Kidney (tissue), 13 donors: ENCODE measurements at regions not wholly inside any gene's neighbourhood (a gene's known extent, or its start where the extent isn't known, plus 50 kb on each side); places are given as distances from the start of the nearest gene placed in this dataset.

ENCODE experiments used
- DNase-seq, 5 donors: peaks; one replicate each; pipeline ENCODE4 v3.0.0-alpha.2; 2013 to 2020
- FAIRE-seq: peaks from 2 replicates; lab custom pipeline; 2012; peaks lifted over from hg19 to GRCh38; lab: Jason Lieb, UNC
- H3K27ac ChIP-seq, 2 donors: one replicate each; pipeline ENCODE4 v1.7.0; 2013; ENCODE audit warnings: low read depth in 2 of 2, low read length in 2 of 2, inconsistent platforms in 1 of 2
- H3K27me3 ChIP-seq: one replicate; pipeline ENCODE4 v1.7.1; 2013; ENCODE audit warnings: low read length, inconsistent platforms; ENCODE audit not compliant: control insufficient read depth, insufficient read depth
- H3K36me3 ChIP-seq, 3 donors: one replicate each; pipeline versions ENCODE4 v1.7.0 to v1.7.1; 2013; ENCODE audit warnings: low read length in 3 of 3, control low read depth in 1 of 3, inconsistent platforms in 1 of 3; ENCODE audit not compliant: insufficient read depth in 3 of 3, control insufficient read depth in 2 of 3
- H3K4me1 ChIP-seq, 3 donors: one replicate each; pipeline versions ENCODE4 v1.7.0 to v1.7.1; 2013; ENCODE audit warnings: low read length in 3 of 3, inconsistent platforms in 1 of 3, low read depth in 1 of 3; ENCODE audit not compliant: control insufficient read depth in 2 of 3, insufficient read depth in 2 of 3
- H3K4me3 ChIP-seq, 3 donors: one replicate each; pipeline versions ENCODE4 v1.7.0 to v1.8.1; 2013; ENCODE audit warnings: low read length in 3 of 3, control low read depth in 1 of 3, inconsistent platforms in 1 of 3
- H3K9ac ChIP-seq, 3 donors: one replicate each; pipeline versions ENCODE4 v1.7.0 to v1.7.1; 2013; ENCODE audit warnings: low read length in 3 of 3, control low read depth in 1 of 3, inconsistent platforms in 1 of 3
- H3K9me3 ChIP-seq, 3 donors: one replicate each; pipeline versions ENCODE4 v1.7.0 to v1.7.1; 2013; ENCODE audit warnings: low read length in 3 of 3, control low read depth in 1 of 3, inconsistent platforms in 1 of 3; ENCODE audit not compliant: control insufficient read depth in 2 of 3, insufficient read depth in 1 of 3
- intact Hi-C: fragments of 100-400 bp; cut with DNase I; formaldehyde crosslinking; loops from one replicate; pipeline ENCODE4 v1.11.1; 2022
- TF ChIP-seq, protein P1 (sequence below): IDR thresholded peaks from 3 replicates; pipeline ENCODE4 v1.5.1; 2012; ENCODE audit warnings: mild to moderate bottlenecking, moderate library complexity, borderline replicate concordance; ENCODE audit not compliant: insufficient read depth; ENCODE audit errors: extremely low read depth
- donor health status: control.
- donor health status: control.
- donor health status: control.
- donor health status: control.
- donor health status: control.
- donor health status: DM: yes; HTN: yes; CAD: no.
- donor health status: Normal renal cell carcinoma (clear cell type).

DNA sequence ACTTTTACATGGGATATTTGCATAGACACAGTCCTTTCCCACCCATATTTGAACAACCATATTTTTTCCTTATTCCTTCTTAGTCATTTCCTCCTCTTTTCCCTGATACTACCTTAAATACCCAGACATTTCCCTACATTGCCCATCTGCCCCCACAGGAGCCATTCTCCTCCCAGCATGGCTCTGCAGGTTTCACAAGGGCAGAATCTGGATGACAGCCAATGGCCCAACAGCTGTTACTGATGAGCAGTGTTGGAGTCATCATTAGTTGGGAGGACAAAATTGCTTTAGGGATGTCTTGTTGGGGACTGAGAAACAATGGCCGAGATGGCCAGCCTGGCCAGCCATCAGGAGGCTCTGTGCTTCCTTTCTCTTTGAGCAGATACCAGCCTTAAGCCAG, 209.5 kb downstream of the KLF5 start:
- H3K9ac ChIP-seq = no peak overlapping the region
- DNase-seq (no peak), FAIRE-seq (no peak)
- H3K27me3 ChIP-seq = no peaks in the 10 kb centered on the region
- H3K4me3 ChIP-seq = no peak overlapping the region
- H3K9me3 ChIP-seq = no peaks in the 10 kb centered on the region
- TF ChIP-seq, protein P1, sequence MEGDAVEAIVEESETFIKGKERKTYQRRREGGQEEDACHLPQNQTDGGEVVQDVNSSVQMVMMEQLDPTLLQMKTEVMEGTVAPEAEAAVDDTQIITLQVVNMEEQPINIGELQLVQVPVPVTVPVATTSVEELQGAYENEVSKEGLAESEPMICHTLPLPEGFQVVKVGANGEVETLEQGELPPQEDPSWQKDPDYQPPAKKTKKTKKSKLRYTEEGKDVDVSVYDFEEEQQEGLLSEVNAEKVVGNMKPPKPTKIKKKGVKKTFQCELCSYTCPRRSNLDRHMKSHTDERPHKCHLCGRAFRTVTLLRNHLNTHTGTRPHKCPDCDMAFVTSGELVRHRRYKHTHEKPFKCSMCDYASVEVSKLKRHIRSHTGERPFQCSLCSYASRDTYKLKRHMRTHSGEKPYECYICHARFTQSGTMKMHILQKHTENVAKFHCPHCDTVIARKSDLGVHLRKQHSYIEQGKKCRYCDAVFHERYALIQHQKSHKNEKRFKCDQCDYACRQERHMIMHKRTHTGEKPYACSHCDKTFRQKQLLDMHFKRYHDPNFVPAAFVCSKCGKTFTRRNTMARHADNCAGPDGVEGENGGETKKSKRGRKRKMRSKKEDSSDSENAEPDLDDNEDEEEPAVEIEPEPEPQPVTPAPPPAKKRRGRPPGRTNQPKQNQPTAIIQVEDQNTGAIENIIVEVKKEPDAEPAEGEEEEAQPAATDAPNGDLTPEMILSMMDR = no peak
- no peaks in the 10 kb centered on the region for H3K4me1 ChIP-seq
- no peaks in the 10 kb centered on the region for H3K36me3 ChIP-seq
- no peak overlapping the region for H3K27ac ChIP-seq
- intact Hi-C loops = no loop called here

GRCh38 chr13:73266640-73267180, 207.9 kb downstream of the KLF5 start:
- H3K4me1 ChIP-seq = no peaks in the 10 kb centered on the region
- intact Hi-C loops = no loop called here
- FAIRE-seq = no peak
- H3K9me3 ChIP-seq = no peaks in the 10 kb centered on the region
- TF ChIP-seq, protein P1 = no peak
- no peaks in the 10 kb centered on the region for H3K36me3 ChIP-seq
- no peak for DNase-seq
- H3K27ac ChIP-seq = no peak overlapping the region
- no peaks in the 10 kb centered on the region for H3K27me3 ChIP-seq
- H3K9ac ChIP-seq = no peak overlapping the region
- H3K4me3 ChIP-seq = no peak overlapping the region

GRCh38 chr13:73262862-73263627, 204.2 kb downstream of the KLF5 start:
- DNase-seq = no peak
- Histone ChIP-seq H3K27ac (no peak overlapping the region), H3K27me3 (no peaks in the 10 kb centered on the region), H3K4me3 (no peak overlapping the region), H3K9ac (no peak overlapping the region), H3K4me1 (peaks cover 0 to 3% (median 0%) of the 10 kb centered on the region in 3 donors), H3K36me3 (no peaks in the 10 kb centered on the region), H3K9me3 (no peaks in the 10 kb centered on the region)
- TF ChIP-seq, protein P1 = no peak
- FAIRE-seq = no peak
- intact Hi-C loops = no loop called here
